ENCODE measurements at regions not wholly inside any gene's neighbourhood (a gene's known extent, or its start where the extent isn't known, plus 50 kb on each side); places are given as distances from the start of the nearest gene placed in this dataset.

- no peak for TF ChIP-seq CTCF (IDR thresholded peaks at IDR 0.05; ENCODE audit: low read depth, low read length, missing input control)
- no peak for TF ChIP-seq RAD21 (IDR thresholded peaks at IDR 0.05)
- TF ChIP-seq EGR1 (IDR thresholded peaks at IDR 0.05; ENCODE audit: low read depth in 2 of 2), result no peak
- no peak for TF ChIP-seq NR2F2 (IDR thresholded peaks at IDR 0.05)
- no peak for TF ChIP-seq MAX (IDR thresholded peaks at IDR 0.05)
- no peak for TF ChIP-seq HNF4G (IDR thresholded peaks at IDR 0.05)
- no peak for TF ChIP-seq REST (IDR thresholded peaks at IDR 0.05)
- TF ChIP-seq SP1 (IDR thresholded peaks at IDR 0.05), result no peak
- no peak for TF ChIP-seq ZBTB33 (IDR thresholded peaks at IDR 0.05)
- no peak for TF ChIP-seq GABPA (IDR thresholded peaks at IDR 0.05 in 1 of 2, conservative IDR thresholded peaks at IDR 0.05 in 1 of 2)
- TF ChIP-seq JUND (IDR thresholded peaks at IDR 0.05), result no peak
- no peak for TF ChIP-seq YY1 (IDR thresholded peaks at IDR 0.05)
- TF ChIP-seq ATF3 (IDR thresholded peaks at IDR 0.05), result no peak
- TF ChIP-seq RXRA (IDR thresholded peaks at IDR 0.05), result no peak
Measured at GRCh38 chr14:44778604-44779003, 183.1 kb downstream of the KLHL28 start.
